H1 (cell line): ENCODE measurements at regions not wholly inside any gene's neighbourhood (a gene's known extent, or its start where the extent isn't known, plus 50 kb on each side); places are given as distances from the start of the nearest gene placed in this dataset.

Experiments
- CTCF ChIA-PET: fragments of 300-600 bp; sonication (Branson Sonifier 250); formaldehyde crosslinking; loops from one replicate; lab custom pipeline; 2021; ENCODE audit not compliant: partially characterized antibody; lab: Charles Lee
- POLR2A ChIA-PET: fragments of 300-600 bp; sonication (Branson Sonifier 250); formaldehyde crosslinking; loops from one replicate; lab custom pipeline; 2021; ENCODE audit warnings: inconsistent platforms; ENCODE audit not compliant: partially characterized antibody; lab: Charles Lee
- DNase-seq, 2 experiments: peaks; one replicate each; pipeline versions ENCODE4 v3.0.0 to v3.0.0-alpha.2; 2010 to 2022; ENCODE audit warnings: low spot score in 2 of 2, low read depth in 1 of 2, mixed read lengths in 1 of 2
- FAIRE-seq: peaks from 2 replicates; lab custom pipeline; 2011; peaks lifted over from hg19 to GRCh38; lab: Jason Lieb, UNC
- H2AFZ ChIP-seq: 2 replicates; pipeline ENCODE4 v1.8.1; 2012; ENCODE audit warnings: low read length, inconsistent platforms
- H2AK5ac ChIP-seq: 2 replicates; pipeline ENCODE4 v1.6.1; 2013; ENCODE audit warnings: low read depth, low read length
- H2BK120ac ChIP-seq: replicated peaks from 2 replicates; pipeline ENCODE3; 2013; ENCODE audit warnings: low read depth, low read length, inconsistent platforms
- H2BK12ac ChIP-seq: 2 replicates; pipeline ENCODE4 v1.6.1; 2013; ENCODE audit warnings: low read depth, low read length
- H2BK15ac ChIP-seq: 2 replicates; pipeline ENCODE4 v1.6.1; 2013; ENCODE audit warnings: low read length
- H2BK20ac ChIP-seq: 2 replicates; pipeline ENCODE4 v1.6.1; 2013; ENCODE audit warnings: low read length
- H2BK5ac ChIP-seq: 2 replicates; pipeline ENCODE4 v1.6.1; 2013; ENCODE audit warnings: low read depth, low read length
- H3K14ac ChIP-seq: 2 replicates; pipeline ENCODE4 v1.6.1; 2013; ENCODE audit warnings: inconsistent platforms; ENCODE audit not compliant: insufficient read length
- H3K18ac ChIP-seq: 2 replicates; pipeline ENCODE4 v1.6.1; 2013; ENCODE audit warnings: low read length; ENCODE audit errors: extremely low read depth
- H3K23ac ChIP-seq: 2 replicates; pipeline ENCODE4 v1.6.1; 2013; ENCODE audit warnings: inconsistent platforms; ENCODE audit not compliant: insufficient read length
- H3K23me2 ChIP-seq: 2 replicates; pipeline ENCODE4 v1.6.1; 2013; ENCODE audit warnings: low read depth, low read length
- H3K27ac ChIP-seq: 2 replicates; pipeline ENCODE4 v1.6.1; 2011; ENCODE audit warnings: low read depth, low read length, inconsistent platforms
- H3K27me3 ChIP-seq, 4 experiments: replicated peaks in 1 of 4; 1 replicate in 1 of 4; 2 replicates in 3 of 4; pipeline versions ENCODE4 v1.6.1 to v1.8.1; 2011 to 2013; ENCODE audit warnings: low read length in 3 of 4, mild to moderate bottlenecking in 3 of 4, inconsistent platforms in 2 of 4, mixed read lengths in 2 of 4, moderate library complexity in 1 of 4; ENCODE audit not compliant: control insufficient read depth in 3 of 4, insufficient read depth in 3 of 4; ENCODE audit errors: extremely low read depth in 1 of 4
- H3K36me3 ChIP-seq, 4 experiments: 2 replicates each; pipeline versions ENCODE4 v1.6.1 to v1.8.1; 2011 to 2013; ENCODE audit warnings: mild to moderate bottlenecking in 4 of 4, low read length in 3 of 4, moderate library complexity in 2 of 4, control low read depth in 1 of 4, inconsistent platforms in 1 of 4; ENCODE audit not compliant: insufficient read depth in 4 of 4, control insufficient read depth in 2 of 4
- H3K4ac ChIP-seq: replicated peaks from 2 replicates; pipeline ENCODE3; 2013; ENCODE audit warnings: low read length, low read depth, mixed read lengths, inconsistent platforms; ENCODE audit not compliant: insufficient read length
- H3K4me1 ChIP-seq, 4 experiments: replicated peaks in 1 of 4; 1 replicate in 1 of 4; 2 replicates in 3 of 4; pipeline versions ENCODE4 v1.6.1 to v1.8.1; 2011 to 2013; ENCODE audit warnings: low read length in 3 of 4, inconsistent platforms in 2 of 4, mixed read lengths in 1 of 4; ENCODE audit not compliant: insufficient read depth in 4 of 4, control insufficient read depth in 3 of 4
- H3K4me2 ChIP-seq, 2 experiments: 2 replicates each; pipeline versions ENCODE4 v1.6.1 to v1.8.1; 2011 to 2013; ENCODE audit warnings: low read depth in 2 of 2, low read length in 2 of 2, control low read depth in 1 of 2, inconsistent platforms in 1 of 2, mild to moderate bottlenecking in 1 of 2; ENCODE audit not compliant: insufficient read depth in 1 of 2
- H3K4me3 ChIP-seq, 4 experiments: fragments of 200-600, 300-600 bp in 1 of 4; sonication (generic), shearing (Covaris generic), sonication (Bioruptor Twin) in 1 of 4; 2 replicates each; pipeline versions ENCODE4 v1.5.1 to v1.8.1; 2011 to 2016; ENCODE audit warnings: low read length in 4 of 4, low read depth in 3 of 4, control low read depth in 2 of 4, inconsistent platforms in 2 of 4, mild to moderate bottlenecking in 2 of 4, mixed read lengths in 1 of 4, moderate library complexity in 1 of 4; ENCODE audit not compliant: insufficient read depth in 2 of 4; ENCODE audit errors: extremely low read depth in 1 of 4
- H3K56ac ChIP-seq: replicated peaks from 2 replicates; pipeline ENCODE3; 2013; ENCODE audit warnings: low read depth, mild to moderate bottlenecking, mixed read lengths, low read length, inconsistent platforms; ENCODE audit not compliant: insufficient read length
- H3K79me1 ChIP-seq: 2 replicates; pipeline ENCODE4 v1.6.1; 2013; ENCODE audit warnings: low read depth, low read length, control low read depth
- H3K79me2 ChIP-seq, 2 experiments: 2 replicates each; pipeline versions ENCODE4 v1.6.1 to v1.8.1; 2012 to 2013; ENCODE audit warnings: low read length in 2 of 2, mild to moderate bottlenecking in 2 of 2, inconsistent platforms in 1 of 2; ENCODE audit not compliant: insufficient read depth in 2 of 2, control insufficient read depth in 1 of 2
- H3K9ac ChIP-seq, 4 experiments: replicated peaks in 1 of 4; 1 replicate in 1 of 4; 2 replicates in 3 of 4; pipeline versions ENCODE4 v1.6.1 to v1.8.1; 2011 to 2013; ENCODE audit warnings: low read depth in 3 of 4, low read length in 3 of 4, control low read depth in 2 of 4, mild to moderate bottlenecking in 2 of 4, moderate library complexity in 2 of 4, inconsistent platforms in 1 of 4; ENCODE audit errors: extremely low read depth in 1 of 4
- H3K9me3 ChIP-seq, 2 experiments: 2 replicates each; pipeline versions ENCODE4 v1.6.1 to v1.8.1; 2012 to 2013; ENCODE audit warnings: mild to moderate bottlenecking in 2 of 2, moderate library complexity in 2 of 2, control low read depth in 1 of 2, inconsistent platforms in 1 of 2, low read depth in 1 of 2, low read length in 1 of 2, mixed read lengths in 1 of 2; ENCODE audit not compliant: insufficient read depth in 2 of 2
- H4K20me1 ChIP-seq, 2 experiments: replicated peaks in 1 of 2; 2 replicates each; pipeline versions ENCODE3 to v1.8.1; 2011 to 2013; ENCODE audit warnings: inconsistent platforms in 2 of 2, low read length in 2 of 2, mild to moderate bottlenecking in 1 of 2; ENCODE audit not compliant: insufficient read depth in 2 of 2, control insufficient read depth in 1 of 2
- H4K5ac ChIP-seq: 2 replicates; pipeline ENCODE4 v1.6.1; 2013; ENCODE audit warnings: low read length, low read depth, mixed read lengths, inconsistent platforms; ENCODE audit not compliant: insufficient read length
- H4K8ac ChIP-seq: 2 replicates; pipeline ENCODE4 v1.8.0; 2013; ENCODE audit warnings: mild to moderate bottlenecking, moderate library complexity, low read length, inconsistent platforms; ENCODE audit not compliant: insufficient read depth; ENCODE audit errors: extremely low read depth
- H4K91ac ChIP-seq: replicated peaks from 2 replicates; pipeline ENCODE3; 2013; ENCODE audit warnings: low read length, mixed read lengths, inconsistent platforms; ENCODE audit not compliant: insufficient read length
- TF ChIP-seq, protein P1 (sequence below): IDR thresholded peaks from 2 replicates; pipeline ENCODE4 v1.6.1; 2011; ENCODE audit warnings: low read depth, mild to moderate bottlenecking, low read length; ENCODE audit not compliant: insufficient read depth

DNA sequence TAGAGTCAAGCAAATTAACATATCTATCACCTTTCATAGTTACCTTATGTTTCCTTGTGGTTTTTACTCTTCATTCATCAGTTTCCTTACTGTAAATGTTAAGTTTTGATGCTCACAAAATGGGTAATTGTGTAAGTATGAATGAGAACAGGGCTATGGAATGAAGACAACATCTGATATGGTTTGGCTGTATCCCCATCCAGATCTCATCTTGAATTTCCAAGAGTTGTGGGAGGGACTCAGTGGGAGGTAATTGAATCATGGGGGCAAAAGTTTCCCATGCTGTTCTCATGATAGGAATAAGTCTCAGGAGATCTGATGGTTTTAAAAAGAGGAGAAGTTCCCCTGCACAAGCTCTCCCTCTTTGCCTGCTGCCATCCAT, 107.6 kb downstream of the CCDC34 start:
- CTCF ChIA-PET, result no interaction called here
- H3K9ac ChIP-seq, result no peak overlapping the region
- H4K5ac ChIP-seq, result no peak overlapping the region
- TF ChIP-seq, protein P1, sequence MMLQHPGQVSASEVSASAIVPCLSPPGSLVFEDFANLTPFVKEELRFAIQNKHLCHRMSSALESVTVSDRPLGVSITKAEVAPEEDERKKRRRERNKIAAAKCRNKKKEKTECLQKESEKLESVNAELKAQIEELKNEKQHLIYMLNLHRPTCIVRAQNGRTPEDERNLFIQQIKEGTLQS, result no peak

More for the DNA sequence above, 107.6 kb downstream of the CCDC34 start:
- H4K20me1 ChIP-seq, result no peaks in the 10 kb centered on the region
- H4K8ac ChIP-seq, result no peak overlapping the region
- H3K4me2 ChIP-seq, result no peak overlapping the region
- no peaks in the 10 kb centered on the region for H3K36me3 ChIP-seq
- POLR2A ChIA-PET, result no interaction called here
- H3K56ac ChIP-seq, result no peak overlapping the region
- no peak overlapping the region for H3K23ac ChIP-seq
- H3K27ac ChIP-seq, result no peak overlapping the region
- H3K23me2 ChIP-seq, result no peaks in the 10 kb centered on the region
- H4K91ac ChIP-seq, result no peak overlapping the region
- H3K4me3 ChIP-seq, result no peak overlapping the region
- no peak overlapping the region for H2BK120ac ChIP-seq
- no peak overlapping the region for H3K14ac ChIP-seq
- no peak overlapping the region for H3K18ac ChIP-seq
- no peak overlapping the region for H2AK5ac ChIP-seq
- no peaks in the 10 kb centered on the region for H3K79me2 ChIP-seq
- H2BK5ac ChIP-seq, result no peak overlapping the region
- DNase-seq, result no peak
- H3K9me3 ChIP-seq, result no peaks in the 10 kb centered on the region; a peak in 1 of 4 replicates
- no peak overlapping the region for H3K4ac ChIP-seq
- no peak for FAIRE-seq
- no peak overlapping the region for H2BK20ac ChIP-seq
- H2AFZ ChIP-seq, result no peak overlapping the region
- H3K4me1 ChIP-seq, result no peaks in the 10 kb centered on the region
- H2BK15ac ChIP-seq, result no peak overlapping the region
- no peaks in the 10 kb centered on the region for H3K79me1 ChIP-seq
- no peaks in the 10 kb centered on the region for H3K27me3 ChIP-seq
- no peak overlapping the region for H2BK12ac ChIP-seq
